GM18870 (cell line): ENCODE measurements at regions not wholly inside any gene's neighbourhood (a gene's known extent, or its start where the extent isn't known, plus 50 kb on each side); places are given as distances from the start of the nearest gene placed in this dataset.
A peak's percentile ranks its signal among the peaks of the same experiment; 100 is the strongest.
"Not testable (repeated sequence)": the region's sequence is repeated elsewhere in the genome, so short reads cannot be mapped to it uniquely, and the experiment has no call there.

Experiments
- ATAC-seq: cut with Tn5 transposase; IDR thresholded peaks from one replicate; pipeline ENCODE4 v1.9.1; 2021; ENCODE audit warnings: moderate library complexity; ENCODE audit not compliant: unreplicated experiment

DNA sequence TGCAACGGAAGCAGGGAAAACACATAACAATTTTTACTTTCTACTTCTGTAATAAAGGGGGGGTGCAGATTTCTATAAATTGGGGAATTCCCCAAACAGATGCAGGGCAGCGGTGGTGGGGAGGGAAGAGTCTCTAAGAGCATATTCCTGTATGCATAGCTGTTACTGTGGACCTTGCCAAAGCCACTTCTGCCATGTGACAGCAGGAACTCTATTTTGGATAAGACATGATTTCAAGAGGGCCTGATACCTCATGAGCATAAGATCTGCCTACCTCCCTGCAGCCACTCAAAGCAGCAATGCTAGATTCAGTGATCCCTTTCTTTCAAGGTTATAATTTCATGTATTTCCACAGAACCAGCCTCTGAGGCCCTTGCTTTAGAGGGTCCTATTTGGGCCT, 86.2 kb upstream of the CNKSR3 start:
- no peak for ATAC-seq

DNA sequence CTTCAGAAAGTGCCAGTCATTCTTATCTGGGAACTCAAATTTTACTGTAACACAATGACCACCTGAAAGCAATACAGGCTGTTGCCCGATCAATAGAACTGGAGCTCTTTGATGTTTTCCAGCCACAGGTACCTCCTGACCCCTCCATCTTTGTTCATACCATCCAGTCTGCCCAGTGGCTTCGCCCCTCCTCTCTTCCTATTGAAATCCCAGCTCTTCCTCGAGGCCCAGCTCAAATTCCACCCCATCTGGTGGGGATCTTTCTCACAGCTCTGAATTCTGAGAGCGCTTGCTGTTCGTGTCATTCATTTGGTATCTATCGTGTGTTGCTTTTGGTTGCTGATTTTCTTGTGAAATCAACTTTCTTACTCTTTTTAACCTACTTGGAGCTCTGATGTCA, 87.9 kb upstream of the CNKSR3 start:
- no peak for ATAC-seq

DNA sequence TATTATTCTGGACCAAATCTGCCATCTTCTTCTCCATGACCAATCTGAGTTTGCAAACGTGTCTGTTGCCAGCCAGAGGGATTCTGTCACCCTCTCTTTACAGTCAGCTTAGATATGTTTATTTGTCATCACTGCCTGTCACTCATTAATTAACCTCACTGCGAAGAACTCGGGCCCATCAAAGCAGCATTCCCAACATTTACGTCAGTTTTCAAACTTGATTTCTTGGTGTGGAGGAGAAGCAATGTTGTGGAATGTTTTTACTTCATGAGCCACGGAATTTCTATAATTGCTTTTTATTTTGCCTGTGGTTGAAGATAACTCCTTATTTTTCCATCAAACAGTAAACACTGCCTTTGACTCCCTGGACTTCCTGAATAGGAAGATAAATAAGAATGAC, 91.8 kb upstream of the CNKSR3 start:
- no peak for ATAC-seq

DNA sequence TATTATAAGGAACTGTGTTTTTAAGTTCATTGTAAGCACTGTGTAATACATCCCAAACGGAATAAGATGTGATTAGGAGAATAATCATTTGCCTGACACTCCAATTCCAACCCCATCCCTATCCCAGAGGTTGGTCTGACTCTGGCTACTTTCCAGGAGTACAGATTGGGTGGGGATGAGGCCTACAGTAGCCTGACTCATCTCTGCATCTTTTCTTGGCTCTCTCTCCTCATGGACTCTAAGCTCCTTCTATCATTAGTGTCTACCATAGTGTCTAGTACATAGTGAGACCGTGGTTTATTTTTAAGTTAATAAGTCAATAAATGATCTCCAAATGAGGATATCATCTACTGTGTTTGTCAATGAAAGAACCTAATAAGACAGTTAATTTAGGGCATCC, 92.2 kb upstream of the CNKSR3 start:
- no peak for ATAC-seq

DNA sequence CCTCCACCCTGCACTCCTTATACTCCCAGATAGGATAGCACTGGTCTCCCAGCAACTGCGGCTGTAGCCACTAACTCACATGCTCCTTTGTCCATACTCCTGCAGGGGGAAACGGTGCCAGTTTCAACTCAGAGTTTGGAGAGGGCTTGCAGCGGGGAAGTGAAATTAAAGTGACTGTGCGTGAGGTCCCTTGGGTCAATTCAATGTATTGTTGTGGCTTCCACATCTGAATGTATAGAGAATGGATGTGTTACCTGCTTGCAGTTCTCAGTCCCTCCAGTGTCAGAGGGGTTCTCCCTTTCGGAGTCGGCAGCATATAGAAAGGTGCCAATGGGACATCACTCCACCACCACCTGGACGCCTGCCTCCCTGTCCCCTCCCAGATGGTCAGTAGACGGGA, 93.6 kb upstream of the CNKSR3 start:
- ATAC-seq: no peak

DNA sequence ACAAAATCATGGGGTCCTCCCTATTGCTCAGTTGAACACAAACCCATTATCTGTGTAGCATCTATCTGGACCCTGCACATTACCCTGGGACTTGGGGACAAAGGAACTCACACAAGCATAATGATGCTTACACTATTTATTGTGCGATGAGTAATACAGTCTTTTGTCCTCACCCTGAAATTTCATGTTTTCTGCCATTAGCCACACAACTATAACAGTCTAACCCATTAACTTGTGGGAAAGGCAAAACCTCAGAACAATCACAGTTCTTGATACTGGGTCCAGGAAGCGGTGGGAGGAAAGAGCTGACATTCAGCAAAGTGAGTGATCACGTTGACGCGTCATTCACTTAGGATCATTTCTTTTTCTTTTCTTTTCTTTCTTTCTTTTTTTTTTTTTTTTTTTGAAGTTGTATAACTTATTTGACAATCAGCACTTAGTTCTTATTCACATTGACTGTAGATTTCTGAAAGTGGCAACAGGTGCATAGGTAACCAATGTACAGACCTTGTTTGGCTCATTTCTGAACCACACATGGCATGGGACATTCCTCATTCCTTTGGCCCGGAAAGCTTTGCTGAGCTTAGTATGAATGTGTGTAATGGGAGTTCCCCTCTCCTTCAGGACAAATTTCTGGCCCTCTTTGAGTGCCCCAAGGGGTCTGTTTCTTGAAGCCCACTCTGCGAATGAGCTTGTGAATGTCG, 94.8 kb upstream of the CNKSR3 start:
- ATAC-seq: peak; percentile 71

DNA sequence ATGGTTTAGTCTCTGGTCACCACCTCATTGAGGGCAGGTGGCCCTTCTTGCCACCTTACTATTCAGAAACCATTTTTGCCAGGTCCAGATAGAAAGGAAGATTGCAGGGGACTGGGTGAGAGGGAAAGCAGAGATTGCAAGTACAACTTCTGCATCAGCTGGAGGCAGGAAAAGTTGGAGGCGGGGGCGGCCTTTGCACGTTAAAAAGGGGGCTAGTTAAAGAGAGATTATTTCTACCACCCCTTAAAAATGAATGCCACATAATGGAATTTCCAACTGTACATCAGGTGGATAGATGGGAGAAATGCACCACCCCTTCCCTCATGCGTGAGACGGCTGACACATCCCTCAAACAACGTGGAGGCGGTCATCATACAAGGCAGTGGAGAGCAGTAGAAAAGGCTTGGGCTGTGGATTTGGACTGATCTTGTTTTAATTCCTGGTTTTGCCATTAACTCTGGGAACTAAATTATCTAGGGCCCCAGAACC, 95.4 kb upstream of the CNKSR3 start:
- ATAC-seq: no peak

DNA sequence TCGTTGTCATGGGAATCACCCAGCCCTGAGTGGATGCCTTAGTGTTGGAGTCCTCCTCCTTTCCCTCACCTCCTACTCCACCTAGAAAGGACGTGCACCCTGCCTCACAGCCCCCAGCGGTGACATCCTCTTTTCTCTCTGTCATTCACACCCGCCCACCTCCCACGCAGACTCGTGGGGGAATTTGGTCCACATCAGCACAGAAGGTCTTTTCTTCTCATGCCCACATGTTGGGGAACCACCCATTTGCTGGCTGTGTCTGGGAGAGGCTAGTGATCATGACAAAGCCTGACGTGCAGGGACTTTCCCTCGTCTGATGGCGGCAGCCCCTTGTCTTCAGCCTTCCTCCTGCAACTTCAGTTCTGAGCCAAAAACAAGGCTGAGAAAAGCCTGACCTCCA, 96.0 kb upstream of the CNKSR3 start:
- peak; percentile 79 for ATAC-seq

DNA sequence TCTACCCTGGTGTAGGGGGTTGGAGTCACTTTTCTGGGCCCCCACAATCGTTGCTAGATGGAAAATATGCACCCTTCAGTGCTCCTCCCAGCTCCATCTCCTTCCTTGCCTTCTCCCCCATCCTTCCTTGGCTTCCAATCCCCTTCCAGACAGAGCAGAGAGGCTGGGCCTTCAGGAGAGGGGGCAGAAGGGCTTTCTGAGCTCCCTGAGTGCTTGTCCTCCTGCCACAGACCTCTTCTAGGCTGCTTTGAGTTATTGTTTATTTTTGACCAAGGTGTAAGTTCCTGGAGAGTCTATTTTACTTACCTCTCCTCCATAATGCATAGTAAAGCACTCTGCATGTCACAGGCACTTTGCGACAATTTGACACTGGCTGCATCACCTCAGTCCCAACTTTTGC, 96.4 kb upstream of the CNKSR3 start:
- no peak for ATAC-seq

DNA sequence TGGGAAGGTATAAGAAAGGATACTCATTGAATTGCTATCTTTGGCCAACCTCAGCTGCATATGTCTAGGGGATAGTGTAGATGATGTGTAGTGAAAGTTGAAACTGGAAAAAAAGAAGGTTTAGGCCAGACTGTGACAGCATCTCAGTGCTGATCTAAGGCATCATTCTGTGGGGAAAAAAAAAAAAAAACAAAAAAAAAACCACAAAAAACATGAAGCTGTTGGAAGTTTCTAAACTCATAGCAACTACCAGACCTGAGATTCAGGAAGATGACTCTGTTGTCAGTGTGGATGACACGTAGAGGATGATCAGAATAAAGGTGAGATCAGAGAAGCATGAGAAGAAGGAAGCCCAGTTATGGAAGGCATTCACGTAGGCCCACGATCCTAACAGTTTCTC, 100.8 kb upstream of the CNKSR3 start:
- no peak for ATAC-seq

DNA sequence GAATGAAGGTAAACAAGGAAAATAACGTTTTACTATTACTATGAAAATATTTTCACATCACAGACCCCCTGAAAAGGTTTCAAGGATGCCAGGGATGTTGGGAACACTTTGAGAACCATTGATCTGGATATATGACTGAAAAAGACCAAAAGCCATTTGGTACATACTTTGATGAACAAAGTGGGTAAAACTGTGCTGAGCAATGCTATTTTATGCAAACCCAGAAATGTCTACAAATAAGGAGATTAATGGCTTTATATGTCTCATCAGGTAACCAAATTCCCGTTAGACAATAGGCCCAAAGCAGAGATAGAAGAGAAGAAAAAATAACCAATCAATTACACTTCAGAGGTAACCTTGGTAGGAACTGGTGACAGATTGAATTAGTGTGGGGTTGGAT, 101.4 kb upstream of the CNKSR3 start:
- no peak for ATAC-seq

DNA sequence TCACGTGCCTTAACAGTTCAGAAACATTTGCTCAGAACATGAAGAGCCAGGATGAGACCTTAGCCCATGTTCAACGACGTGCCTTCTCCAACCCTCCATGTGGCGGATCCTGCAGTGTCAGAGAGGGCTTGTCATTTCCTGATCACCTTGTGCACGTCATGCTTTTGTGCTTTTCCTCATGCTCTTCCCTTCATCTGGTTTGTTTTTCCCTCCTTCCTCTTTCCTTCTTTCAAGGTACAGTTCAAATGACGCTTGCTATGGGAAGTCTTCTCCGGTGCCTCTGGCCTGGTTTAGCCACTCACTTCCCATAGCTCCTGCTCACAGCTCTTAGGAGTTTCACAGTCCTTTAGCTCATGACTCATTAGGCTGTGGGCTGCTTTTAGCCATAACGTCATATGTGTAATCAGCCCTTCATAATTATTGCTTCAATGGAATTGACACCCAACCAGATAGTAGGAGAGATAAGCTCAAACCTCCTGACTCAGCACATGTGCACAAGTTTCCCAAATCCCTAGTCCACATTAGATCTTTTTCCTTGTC, 102.7 kb upstream of the CNKSR3 start:
- ATAC-seq: no peak

DNA sequence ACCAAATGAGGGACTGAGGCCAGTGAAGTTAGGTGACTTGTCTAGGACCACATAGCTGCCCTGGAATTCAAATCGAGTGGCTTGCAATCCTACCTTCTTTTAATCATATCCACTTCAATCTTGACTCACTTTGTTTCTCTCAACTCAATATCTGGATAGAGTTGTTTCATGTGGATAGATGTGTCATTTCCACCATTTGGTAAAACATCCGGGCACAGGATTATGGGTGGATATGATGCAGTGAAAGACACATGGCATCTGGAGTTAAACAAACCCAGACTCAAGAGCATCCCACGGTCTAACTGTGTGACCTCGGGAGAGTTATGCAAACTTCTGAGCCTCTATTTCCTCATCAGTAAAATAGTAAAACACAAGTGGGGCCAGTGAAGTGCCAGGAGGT, 103.6 kb upstream of the CNKSR3 start:
- ATAC-seq: no peak

DNA sequence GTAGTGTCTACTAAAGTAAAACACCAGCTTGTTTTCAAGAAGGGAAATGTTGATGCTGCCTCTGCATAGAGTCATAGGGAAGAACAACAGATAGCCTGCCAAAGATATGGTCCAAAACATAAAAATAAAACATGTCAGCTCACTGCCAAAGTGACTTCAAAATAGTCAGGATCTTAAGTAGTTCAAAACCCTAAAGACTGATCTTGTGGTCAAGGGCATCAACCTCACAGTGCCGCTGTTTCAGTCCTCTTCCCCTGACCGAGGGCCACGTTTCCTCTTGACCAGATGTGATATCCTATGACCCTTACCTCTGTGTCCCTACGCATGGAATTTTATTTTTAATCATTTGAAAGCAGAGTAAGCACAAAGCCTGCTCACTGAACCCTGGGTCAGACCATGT, 104.2 kb upstream of the CNKSR3 start:
- no peak for ATAC-seq

DNA sequence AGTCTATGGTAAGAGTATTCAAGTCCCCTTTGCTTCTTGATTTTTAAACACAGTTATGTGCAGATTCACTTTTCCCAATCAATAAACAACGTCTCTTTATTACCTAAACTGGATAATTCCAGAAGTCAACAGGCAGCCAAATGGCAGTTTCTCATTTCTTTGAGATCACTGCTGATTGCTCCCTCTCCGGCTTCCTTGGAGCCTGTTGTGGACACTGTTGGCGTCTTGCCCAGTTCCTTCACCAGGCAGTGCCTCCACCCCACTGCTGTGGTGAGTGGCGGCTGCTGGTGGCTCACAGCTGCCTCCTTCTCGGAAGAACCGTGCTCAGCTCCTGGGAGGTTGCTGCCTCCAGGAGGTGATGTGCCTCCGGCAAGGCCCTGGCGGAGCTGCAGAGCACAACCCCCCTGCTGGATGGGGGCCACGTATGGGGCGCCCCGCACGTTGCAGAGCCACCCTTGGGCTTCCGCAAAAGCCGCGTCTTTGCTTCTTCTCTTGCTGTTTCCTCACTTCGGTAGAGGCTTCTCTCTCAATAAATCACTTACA, 105.1 kb upstream of the CNKSR3 start:
- no peak for ATAC-seq

DNA sequence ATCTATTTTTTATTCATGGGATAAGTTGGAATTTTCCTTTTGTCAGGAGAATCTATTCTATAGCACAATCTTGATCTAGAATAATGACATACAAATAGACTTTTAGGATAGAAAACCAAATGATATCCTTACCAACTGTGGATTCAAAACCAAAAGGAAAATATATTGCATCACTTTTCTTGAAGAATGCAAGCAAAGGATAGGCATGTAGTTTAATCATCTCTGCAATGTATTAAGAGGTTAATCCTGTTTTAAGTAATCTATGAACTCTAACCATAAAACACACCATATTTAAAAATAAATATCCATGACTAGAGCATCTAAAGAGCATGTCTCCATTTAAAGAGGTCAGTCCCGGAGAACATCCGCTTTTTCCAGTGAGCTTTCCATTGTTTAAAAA, 106.7 kb upstream of the CNKSR3 start:
- no peak for ATAC-seq

DNA sequence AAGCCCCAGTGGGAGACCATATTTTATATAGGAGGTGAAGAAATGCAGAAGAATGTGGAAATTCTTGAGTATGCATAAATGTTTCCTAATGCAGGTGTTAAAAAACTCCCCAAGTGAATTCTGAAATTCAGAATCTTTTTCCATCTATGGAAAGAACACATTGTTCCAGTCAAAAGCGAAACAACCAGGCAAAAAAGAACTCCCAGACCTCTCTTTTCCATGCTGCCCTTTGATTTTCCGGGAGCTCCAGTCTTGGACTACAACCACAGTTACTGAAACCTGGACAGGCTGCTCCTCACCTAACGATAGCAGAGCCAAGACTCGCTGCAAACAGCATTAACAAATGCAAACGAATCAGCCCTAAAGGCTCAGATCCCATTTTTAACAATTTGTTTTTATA, 108.7 kb upstream of the CNKSR3 start:
- no peak for ATAC-seq

DNA sequence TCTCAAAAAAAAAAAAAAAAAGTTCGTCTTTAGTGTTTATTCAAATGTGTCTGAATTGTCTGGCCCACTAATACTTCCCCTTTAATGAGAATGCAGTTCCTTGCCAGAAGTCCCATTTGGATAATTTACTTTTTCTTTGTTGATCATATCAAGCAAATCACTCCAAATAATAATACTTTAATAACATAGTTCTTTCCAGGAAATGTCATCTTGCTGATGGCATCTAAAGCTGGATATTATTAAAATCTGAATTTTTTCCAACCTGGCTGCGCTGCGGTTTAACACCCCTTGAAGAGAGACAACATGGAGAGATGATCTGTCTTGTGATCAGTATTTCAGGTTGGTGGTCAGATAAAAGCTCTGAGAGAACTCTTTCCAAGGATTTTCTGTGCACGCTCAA, 111.2 kb upstream of the CNKSR3 start:
- no peak for ATAC-seq

DNA sequence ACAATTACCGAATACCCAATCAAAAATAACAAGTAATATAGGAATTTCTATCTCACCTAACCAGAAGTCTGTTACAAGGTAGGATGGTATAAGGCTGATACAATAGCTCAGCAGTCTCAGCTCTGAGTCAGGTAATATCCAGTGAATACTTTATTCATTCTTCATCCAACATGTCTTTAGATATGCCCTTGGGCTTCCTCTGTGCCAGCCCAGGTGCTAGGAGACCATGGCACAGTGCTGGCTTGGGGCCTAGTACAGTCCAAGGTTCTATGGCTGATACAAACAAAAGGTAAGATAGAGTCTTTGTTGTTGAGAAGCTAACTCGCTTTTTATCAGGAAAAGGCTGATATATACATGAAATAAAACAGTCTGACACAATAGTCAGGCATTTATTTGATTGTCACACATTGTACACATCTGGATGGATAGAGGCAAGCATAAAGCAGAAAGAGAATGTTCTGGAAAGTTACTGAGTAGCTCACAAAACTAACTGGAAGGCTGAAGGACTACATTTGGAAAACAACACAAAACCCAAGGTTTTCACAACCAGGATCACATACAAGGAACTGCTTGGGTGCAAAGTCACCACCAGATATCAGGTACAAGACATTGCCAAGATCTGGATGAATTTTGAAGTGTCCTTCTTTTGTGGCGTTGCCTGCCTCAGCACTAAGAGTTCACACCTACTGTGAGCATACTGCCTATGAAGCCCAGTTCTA, 110.4 kb upstream of the SCAF8 start:
- ATAC-seq: no peak

DNA sequence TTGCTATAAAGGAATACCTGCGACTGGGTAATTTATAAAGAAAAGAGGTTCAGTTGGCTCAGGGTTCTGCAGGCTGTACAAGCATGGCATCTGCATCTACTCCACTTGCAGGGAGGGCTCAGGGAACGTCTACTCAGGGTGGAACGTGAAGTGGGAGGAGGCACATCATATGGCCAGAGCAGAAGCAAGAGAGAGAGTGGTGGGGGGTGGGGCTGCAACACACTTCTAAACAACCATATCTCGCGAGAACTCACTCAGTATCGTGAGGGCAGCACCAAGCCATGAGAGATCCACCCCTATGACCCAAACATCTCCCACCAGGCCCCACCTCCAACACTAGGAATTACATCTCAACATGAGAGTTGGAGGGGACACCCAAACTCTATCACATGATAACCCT, 109.8 kb upstream of the SCAF8 start:
- ATAC-seq: no peak

DNA sequence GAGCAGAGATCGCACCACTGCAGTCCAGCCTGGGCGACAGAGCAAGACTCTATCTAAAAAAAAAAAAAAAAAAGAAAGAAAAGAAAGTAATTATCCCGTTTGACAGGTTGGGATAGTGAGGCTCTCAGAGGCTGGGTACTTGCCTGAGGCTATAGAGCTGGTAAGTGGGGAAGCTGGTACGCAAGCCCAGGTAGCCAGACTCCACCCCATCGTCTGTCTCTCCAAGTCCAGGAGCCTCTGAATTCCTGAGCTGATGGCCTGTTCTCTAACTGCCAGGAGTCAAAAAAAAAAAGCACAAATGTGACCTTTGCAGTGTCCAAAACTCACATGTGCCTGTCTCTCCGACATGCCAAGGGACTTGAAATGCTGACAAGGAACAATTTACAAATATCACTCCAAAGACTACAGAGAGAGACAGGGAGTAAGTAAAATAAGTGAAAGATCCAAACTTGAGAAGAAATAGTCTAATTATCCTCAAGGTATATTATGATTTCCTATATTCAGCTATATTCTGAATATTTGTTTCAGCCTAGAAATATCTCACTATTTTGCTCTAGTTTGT, 109.1 kb upstream of the SCAF8 start:
- no peak for ATAC-seq

DNA sequence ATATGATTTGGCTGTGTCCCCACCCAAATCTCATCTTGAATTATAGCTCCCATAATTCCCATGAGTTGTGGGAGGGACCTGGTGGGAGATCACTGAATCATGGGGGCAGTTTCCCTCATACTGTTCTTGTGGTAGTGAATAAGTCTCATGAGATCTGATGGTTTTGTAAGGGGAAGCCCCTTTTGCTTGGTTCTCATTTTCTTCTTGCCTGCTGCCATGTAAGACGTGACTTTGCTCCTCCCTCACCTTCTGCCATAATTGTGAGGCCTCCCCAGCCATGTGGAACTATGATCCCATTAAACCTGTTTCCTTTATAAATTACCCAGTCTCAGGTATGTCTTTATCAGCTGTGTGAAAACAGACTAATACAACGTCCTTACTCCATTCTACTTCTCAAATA, 108.5 kb upstream of the SCAF8 start:
- ATAC-seq: not testable (repeated sequence)
